ENCODE measurements at regions not wholly inside any gene's neighbourhood (a gene's known extent, or its start where the extent isn't known, plus 50 kb on each side); places are given as distances from the start of the nearest gene placed in this dataset.

DNA sequence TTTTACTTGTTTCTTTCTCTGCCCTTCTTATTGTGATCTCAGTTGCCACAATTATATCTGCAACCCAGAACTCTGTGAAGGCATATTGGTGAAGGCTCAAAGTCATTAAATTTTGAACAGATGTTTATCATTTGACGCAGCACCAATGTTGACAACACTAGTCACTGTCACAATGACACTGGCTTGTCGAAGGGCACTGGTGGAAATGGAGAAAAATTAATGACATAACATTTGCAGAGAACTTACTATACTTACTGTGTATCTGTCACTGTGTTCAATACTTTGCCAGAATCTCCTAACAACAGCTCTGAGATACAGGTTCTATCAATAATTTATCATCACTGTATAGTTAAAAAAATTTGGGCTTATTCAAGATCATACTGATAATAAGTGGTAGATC lies 1213.7 kb downstream of the NCAM2 start:
- H2AFZ ChIP-seq (ENCODE audit: low read depth, low read length, poor library complexity, severe bottlenecking), result no peak overlapping the region
- no peaks in the 10 kb centered on the region for H3K27me3 ChIP-seq (ENCODE audit: insufficient read depth, low read length)
- no peaks in the 10 kb centered on the region for H3K4me1 ChIP-seq (ENCODE audit: control insufficient read depth in 1 of 2, insufficient read depth in 2 of 2, low read length in 2 of 2)
- TF ChIP-seq RAD21 (IDR thresholded peaks at IDR 0.05; ENCODE audit: low read depth) (no peak), ZNF274 (IDR thresholded peaks at IDR 0.05; ENCODE audit: low read depth, low read length) (no peak), SIN3A (IDR thresholded peaks at IDR 0.05; ENCODE audit: low read depth) (no peak), CEBPB (IDR thresholded peaks at IDR 0.05; ENCODE audit: low read depth) (no peak), ELF1 (IDR thresholded peaks at IDR 0.05; ENCODE audit: borderline replicate concordance, low read depth) (no peak), EZH2 (IDR thresholded peaks at IDR 0.05) (no peak), ZFX (IDR thresholded peaks at IDR 0.05) (no peak), POLR2A (IDR thresholded peaks at IDR 0.05; ENCODE audit: borderline replicate concordance, extremely low read depth, insufficient read depth, insufficient read length) (no peak)
- TF ChIP-seq, protein P1, sequence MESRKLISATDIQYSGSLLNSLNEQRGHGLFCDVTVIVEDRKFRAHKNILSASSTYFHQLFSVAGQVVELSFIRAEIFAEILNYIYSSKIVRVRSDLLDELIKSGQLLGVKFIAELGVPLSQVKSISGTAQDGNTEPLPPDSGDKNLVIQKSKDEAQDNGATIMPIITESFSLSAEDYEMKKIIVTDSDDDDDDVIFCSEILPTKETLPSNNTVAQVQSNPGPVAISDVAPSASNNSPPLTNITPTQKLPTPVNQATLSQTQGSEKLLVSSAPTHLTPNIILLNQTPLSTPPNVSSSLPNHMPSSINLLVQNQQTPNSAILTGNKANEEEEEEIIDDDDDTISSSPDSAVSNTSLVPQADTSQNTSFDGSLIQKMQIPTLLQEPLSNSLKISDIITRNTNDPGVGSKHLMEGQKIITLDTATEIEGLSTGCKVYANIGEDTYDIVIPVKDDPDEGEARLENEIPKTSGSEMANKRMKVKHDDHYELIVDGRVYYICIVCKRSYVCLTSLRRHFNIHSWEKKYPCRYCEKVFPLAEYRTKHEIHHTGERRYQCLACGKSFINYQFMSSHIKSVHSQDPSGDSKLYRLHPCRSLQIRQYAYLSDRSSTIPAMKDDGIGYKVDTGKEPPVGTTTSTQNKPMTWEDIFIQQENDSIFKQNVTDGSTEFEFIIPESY (IDR thresholded peaks at IDR 0.05; ENCODE audit: extremely low read depth, insufficient replicate concordance, low read length), result no peak
- TF ChIP-seq, protein P2, sequence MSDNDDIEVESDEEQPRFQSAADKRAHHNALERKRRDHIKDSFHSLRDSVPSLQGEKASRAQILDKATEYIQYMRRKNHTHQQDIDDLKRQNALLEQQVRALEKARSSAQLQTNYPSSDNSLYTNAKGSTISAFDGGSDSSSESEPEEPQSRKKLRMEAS (IDR thresholded peaks at IDR 0.05), result no peak
- H3K4me3 ChIP-seq (replicated peaks in 1 of 2; ENCODE audit: low read depth in 1 of 2, low read length in 2 of 2), result no peak overlapping the region
- H4K20me1 ChIP-seq (ENCODE audit: insufficient read depth), result no peaks in the 10 kb centered on the region
- H3K9me2 ChIP-seq (ENCODE audit: insufficient read depth), result no peaks in the 10 kb centered on the region
- no peak overlapping the region for H3K9ac ChIP-seq (ENCODE audit: low read length)
- intact Hi-C loops (cut with micrococcal nuclease), result no loop called here
- no peak overlapping the region for H3K27ac ChIP-seq (ENCODE audit: low read depth, low read length)
- ATAC-seq (no peak), DNase-seq (ENCODE audit: low read depth, low spot score) (no peak)
- H3K79me2 ChIP-seq (ENCODE audit: insufficient read depth, low read length), result no peaks in the 10 kb centered on the region
- ChIA-PET POLR2A (no interaction called here), CTCF (no interaction called here), RAD21 (ENCODE audit: low non-redundant PET in 1 of 2, low total read pairs in 2 of 2, uncharacterized antibody in 2 of 2, unreplicated experiment in 2 of 2) (no interaction called here)
- no peak overlapping the region for H3K4me2 ChIP-seq (ENCODE audit: low read length)
- no peaks in the 10 kb centered on the region for H3K36me3 ChIP-seq (ENCODE audit: control insufficient read depth in 1 of 2, insufficient read depth in 2 of 2, low read length in 2 of 2)
- peaks cover 4 to 16% of the 10 kb centered on the region in 2 experiments; a peak in 3 of 4 replicates for H3K9me3 ChIP-seq (ENCODE audit: control insufficient read depth in 1 of 2, insufficient read depth in 1 of 2, low read depth in 1 of 2, low read length in 2 of 2)
- BruUV-seq (replicated peaks), result no TSS peak

DNA sequence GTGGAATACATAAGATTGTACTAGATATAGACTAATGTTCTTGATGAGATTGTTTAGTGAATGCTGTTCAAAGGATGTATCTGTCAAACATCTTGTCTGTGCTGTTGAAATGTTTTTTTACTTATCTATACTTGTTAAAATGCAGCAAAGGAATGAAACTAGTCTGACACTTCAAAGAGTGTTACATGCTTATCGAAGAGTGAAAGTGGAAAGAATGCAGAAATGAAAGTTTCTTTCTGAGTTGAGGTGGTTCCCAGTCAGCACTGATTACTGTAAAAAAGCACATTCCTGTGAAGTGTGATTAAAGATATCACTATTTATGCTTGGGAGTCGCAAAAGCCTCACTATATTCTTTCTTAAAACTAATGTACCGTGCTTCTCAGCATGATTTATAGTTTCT lies 1225.2 kb downstream of the NCAM2 start:
- ChIA-PET CTCF (no interaction called here), RAD21 (ENCODE audit: low non-redundant PET in 1 of 2, low total read pairs in 2 of 2, uncharacterized antibody in 2 of 2, unreplicated experiment in 2 of 2) (no interaction called here), POLR2A (no interaction called here)
- Histone ChIP-seq H2AFZ (ENCODE audit: low read depth, low read length, poor library complexity, severe bottlenecking) (no peak overlapping the region), H3K4me1 (ENCODE audit: control insufficient read depth in 1 of 2, insufficient read depth in 2 of 2, low read length in 2 of 2) (no peaks in the 10 kb centered on the region), H3K9me3 (ENCODE audit: control insufficient read depth in 1 of 2, insufficient read depth in 1 of 2, low read depth in 1 of 2, low read length in 2 of 2) (peaks cover 12 to 31% of the 10 kb centered on the region in 2 experiments; a peak in 2 of 4 replicates), H3K27me3 (ENCODE audit: insufficient read depth, low read length) (no peaks in the 10 kb centered on the region), H3K4me2 (ENCODE audit: low read length) (no peak overlapping the region), H3K79me2 (ENCODE audit: insufficient read depth, low read length) (no peaks in the 10 kb centered on the region), H3K4me3 (replicated peaks in 1 of 2; ENCODE audit: low read depth in 1 of 2, low read length in 2 of 2) (no peak overlapping the region), H3K36me3 (ENCODE audit: control insufficient read depth in 1 of 2, insufficient read depth in 2 of 2, low read length in 2 of 2) (no peaks in the 10 kb centered on the region), H4K20me1 (ENCODE audit: insufficient read depth) (no peaks in the 10 kb centered on the region), H3K9me2 (ENCODE audit: insufficient read depth) (no peaks in the 10 kb centered on the region), H3K9ac (ENCODE audit: low read length) (no peak overlapping the region), H3K27ac (ENCODE audit: low read depth, low read length) (no peak overlapping the region)
- ATAC-seq (no peak), DNase-seq (ENCODE audit: low read depth, low spot score) (no peak)
- no TSS peak for BruUV-seq (replicated peaks)
- intact Hi-C loops (cut with micrococcal nuclease), result no loop called here
- TF ChIP-seq, protein P3, sequence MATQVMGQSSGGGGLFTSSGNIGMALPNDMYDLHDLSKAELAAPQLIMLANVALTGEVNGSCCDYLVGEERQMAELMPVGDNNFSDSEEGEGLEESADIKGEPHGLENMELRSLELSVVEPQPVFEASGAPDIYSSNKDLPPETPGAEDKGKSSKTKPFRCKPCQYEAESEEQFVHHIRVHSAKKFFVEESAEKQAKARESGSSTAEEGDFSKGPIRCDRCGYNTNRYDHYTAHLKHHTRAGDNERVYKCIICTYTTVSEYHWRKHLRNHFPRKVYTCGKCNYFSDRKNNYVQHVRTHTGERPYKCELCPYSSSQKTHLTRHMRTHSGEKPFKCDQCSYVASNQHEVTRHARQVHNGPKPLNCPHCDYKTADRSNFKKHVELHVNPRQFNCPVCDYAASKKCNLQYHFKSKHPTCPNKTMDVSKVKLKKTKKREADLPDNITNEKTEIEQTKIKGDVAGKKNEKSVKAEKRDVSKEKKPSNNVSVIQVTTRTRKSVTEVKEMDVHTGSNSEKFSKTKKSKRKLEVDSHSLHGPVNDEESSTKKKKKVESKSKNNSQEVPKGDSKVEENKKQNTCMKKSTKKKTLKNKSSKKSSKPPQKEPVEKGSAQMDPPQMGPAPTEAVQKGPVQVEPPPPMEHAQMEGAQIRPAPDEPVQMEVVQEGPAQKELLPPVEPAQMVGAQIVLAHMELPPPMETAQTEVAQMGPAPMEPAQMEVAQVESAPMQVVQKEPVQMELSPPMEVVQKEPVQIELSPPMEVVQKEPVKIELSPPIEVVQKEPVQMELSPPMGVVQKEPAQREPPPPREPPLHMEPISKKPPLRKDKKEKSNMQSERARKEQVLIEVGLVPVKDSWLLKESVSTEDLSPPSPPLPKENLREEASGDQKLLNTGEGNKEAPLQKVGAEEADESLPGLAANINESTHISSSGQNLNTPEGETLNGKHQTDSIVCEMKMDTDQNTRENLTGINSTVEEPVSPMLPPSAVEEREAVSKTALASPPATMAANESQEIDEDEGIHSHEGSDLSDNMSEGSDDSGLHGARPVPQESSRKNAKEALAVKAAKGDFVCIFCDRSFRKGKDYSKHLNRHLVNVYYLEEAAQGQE (IDR thresholded peaks at IDR 0.05; ENCODE audit: low read depth), result no peak
- TF ChIP-seq SIN3A (IDR thresholded peaks at IDR 0.05; ENCODE audit: low read depth), result no peak
- TF ChIP-seq, protein P1 (IDR thresholded peaks at IDR 0.05; ENCODE audit: extremely low read depth, insufficient replicate concordance, low read length), result no peak
- no peak for TF ChIP-seq CEBPB (IDR thresholded peaks at IDR 0.05; ENCODE audit: low read depth)
- TF ChIP-seq, protein P4, sequence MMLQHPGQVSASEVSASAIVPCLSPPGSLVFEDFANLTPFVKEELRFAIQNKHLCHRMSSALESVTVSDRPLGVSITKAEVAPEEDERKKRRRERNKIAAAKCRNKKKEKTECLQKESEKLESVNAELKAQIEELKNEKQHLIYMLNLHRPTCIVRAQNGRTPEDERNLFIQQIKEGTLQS (IDR thresholded peaks at IDR 0.05), result no peak
- TF ChIP-seq FOSL1 (IDR thresholded peaks at IDR 0.05; ENCODE audit: low read depth), result no peak
- no peak for TF ChIP-seq EGR1 (IDR thresholded peaks at IDR 0.05; ENCODE audit: low read depth)

Measured in HCT116 (cell line).